OCI-LY1 (cell line): ENCODE measurements at regions not wholly inside any gene's neighbourhood (a gene's known extent, or its start where the extent isn't known, plus 50 kb on each side); places are given as distances from the start of the nearest gene placed in this dataset.

Experiments
- H2AFZ ChIP-seq: fragments of 200-600 bp; sonication (generic), shearing (Covaris generic); 2 replicates; pipeline ENCODE4 v1.6.0; 2014; ENCODE audit warnings: antibody characterized with exemption, mild to moderate bottlenecking, low read length
- H3F3A ChIP-seq: fragments of 200-600 bp; sonication (generic), shearing (Covaris generic); 2 replicates; pipeline ENCODE4 v1.6.0; 2014; ENCODE audit warnings: mild to moderate bottlenecking, antibody characterized with exemption, low read length, moderate library complexity; ENCODE audit not compliant: insufficient read depth
- H3K27ac ChIP-seq: fragments of 200-600 bp; sonication (generic); 2 replicates; pipeline ENCODE4 v1.5.1; 2014; ENCODE audit warnings: low read length, mixed run types, mild to moderate bottlenecking, low read depth; ENCODE audit not compliant: poor library complexity, severe bottlenecking
- H3K27me3 ChIP-seq: fragments of 200-600 bp; sonication (generic); 2 replicates; pipeline ENCODE4 v1.6.0; 2014; ENCODE audit warnings: antibody characterized with exemption, mild to moderate bottlenecking, low read length, moderate library complexity; ENCODE audit not compliant: insufficient read depth
- H3K36me3 ChIP-seq: fragments of 200-600 bp; sonication (generic); 2 replicates; pipeline ENCODE4 v1.6.1; 2014; ENCODE audit warnings: mild to moderate bottlenecking, antibody characterized with exemption, low read length, moderate library complexity, mixed read lengths; ENCODE audit not compliant: insufficient read depth
- H3K4me1 ChIP-seq: fragments of 200-600 bp; sonication (generic); 2 replicates; pipeline ENCODE4 v1.5.1; 2014; ENCODE audit warnings: mild to moderate bottlenecking, low read length, moderate library complexity; ENCODE audit not compliant: insufficient read depth, severe bottlenecking
- H3K4me2 ChIP-seq: fragments of 200-600 bp; sonication (generic), shearing (Covaris generic); 2 replicates; pipeline ENCODE4 v1.6.1; 2014; ENCODE audit warnings: low read length
- H3K4me3 ChIP-seq: fragments of 200-600 bp; sonication (generic); 2 replicates; pipeline ENCODE4 v1.5.1; 2014; ENCODE audit warnings: low read length, low read depth, mild to moderate bottlenecking, mixed read lengths; ENCODE audit not compliant: poor library complexity, severe bottlenecking
- H3K79me2 ChIP-seq: fragments of 200-600 bp; shearing (Covaris generic); 2 replicates; pipeline ENCODE4 v1.6.1; 2016; ENCODE audit warnings: mixed run types, low read length, mixed read lengths; ENCODE audit not compliant: insufficient read depth
- H3K9ac ChIP-seq: fragments of 200-600 bp; sonication (generic), shearing (Covaris generic); 2 replicates; pipeline ENCODE4 v1.6.1; 2014; ENCODE audit warnings: mild to moderate bottlenecking, low read length, mixed read lengths
- H3K9me2 ChIP-seq: fragments of 200-600 bp; sonication (generic), shearing (Covaris generic); 2 replicates; pipeline ENCODE4 v1.6.1; 2014; ENCODE audit warnings: low read depth, mild to moderate bottlenecking, low read length, mixed read lengths
- H3K9me3 ChIP-seq: fragments of 200-600 bp; shearing (Covaris generic); 2 replicates; pipeline ENCODE4 v1.6.1; 2014; ENCODE audit warnings: low read length, mixed read lengths
- H4K20me1 ChIP-seq: fragments of 200-600 bp; sonication (generic), shearing (Covaris generic); 2 replicates; pipeline ENCODE4 v1.6.0; 2016; ENCODE audit warnings: mild to moderate bottlenecking, low read length; ENCODE audit not compliant: insufficient read depth
- CTCF ChIP-seq: fragments of 200-600 bp; sonication (generic), shearing (Covaris generic); IDR thresholded peaks from 2 replicates; pipeline ENCODE4 v1.5.1; 2017; ENCODE audit warnings: mild to moderate bottlenecking, antibody characterized with exemption, low read length, moderate library complexity, mixed read lengths
- EZH2 ChIP-seq: fragments of 200-600 bp; sonication (generic), shearing (Covaris generic); IDR thresholded peaks from 2 replicates; pipeline ENCODE4 v1.8.0; 2017; ENCODE audit warnings: borderline replicate concordance, mixed run types, mild to moderate bottlenecking, antibody characterized with exemption, low read length, moderate library complexity, mixed read lengths

DNA sequence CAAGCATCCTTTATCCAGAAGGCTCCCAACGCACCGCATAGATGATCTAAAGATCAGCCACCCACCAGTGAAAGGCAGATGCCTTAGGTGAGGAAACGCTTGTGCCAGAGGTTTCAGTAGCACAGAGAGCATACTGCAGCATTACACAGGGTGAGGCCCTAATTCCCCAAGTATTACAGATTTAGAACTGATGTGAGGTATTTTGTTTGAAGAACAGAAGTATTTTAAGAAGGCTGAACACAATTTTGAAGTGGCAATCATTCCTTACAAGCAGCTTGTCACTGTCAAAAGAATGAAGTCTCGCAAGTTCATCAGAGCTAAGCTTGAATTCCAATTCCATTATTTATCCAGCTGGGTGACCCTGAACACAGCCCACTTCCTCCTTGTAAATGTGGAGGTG is 70.0 kb upstream of the FAT3 start:
- H3K9me3 ChIP-seq: no peaks in the 10 kb centered on the region
- H3K27ac ChIP-seq: no peak overlapping the region
- no peaks in the 10 kb centered on the region for H3F3A ChIP-seq
- no peaks in the 10 kb centered on the region for H3K4me1 ChIP-seq
- no peak overlapping the region for H2AFZ ChIP-seq
- no peak overlapping the region for H3K4me2 ChIP-seq
- no peaks in the 10 kb centered on the region for H3K36me3 ChIP-seq
- no peaks in the 10 kb centered on the region for H4K20me1 ChIP-seq
- no peaks in the 10 kb centered on the region for H3K27me3 ChIP-seq
- H3K4me3 ChIP-seq: no peak overlapping the region
- no peaks in the 10 kb centered on the region for H3K9me2 ChIP-seq
- no peak overlapping the region for H3K9ac ChIP-seq
- no peaks in the 10 kb centered on the region for H3K79me2 ChIP-seq
- no peak for TF ChIP-seq EZH2
- no peak for TF ChIP-seq CTCF

DNA sequence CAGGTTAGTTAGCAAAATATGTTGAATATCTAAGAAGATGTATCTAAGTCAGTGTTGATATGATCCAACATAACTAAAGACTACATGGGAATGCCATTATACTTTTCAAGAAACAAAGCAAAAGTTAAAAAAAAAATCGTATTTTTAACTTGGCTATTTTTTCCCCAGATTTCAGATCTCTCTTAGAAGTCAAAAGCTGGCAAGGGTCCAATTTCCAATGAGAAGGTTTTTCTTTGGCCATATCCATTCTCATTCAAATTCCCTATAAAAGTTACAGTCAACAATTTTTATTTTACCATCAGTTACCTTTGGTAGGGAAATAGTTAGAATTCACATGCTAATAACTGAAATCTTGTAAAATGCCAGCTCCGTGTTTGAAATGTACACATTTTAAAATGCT is 70.5 kb upstream of the FAT3 start:
- no peak for TF ChIP-seq EZH2
- no peak for TF ChIP-seq CTCF
- Histone ChIP-seq H3K9me2 (no peaks in the 10 kb centered on the region), H3K9ac (no peak overlapping the region), H3K79me2 (no peaks in the 10 kb centered on the region), H3K4me3 (no peak overlapping the region), H4K20me1 (no peaks in the 10 kb centered on the region), H3K27ac (no peak overlapping the region), H3F3A (no peaks in the 10 kb centered on the region), H3K4me2 (no peak overlapping the region), H2AFZ (no peak overlapping the region), H3K4me1 (no peaks in the 10 kb centered on the region), H3K36me3 (no peaks in the 10 kb centered on the region), H3K27me3 (no peaks in the 10 kb centered on the region), H3K9me3 (no peaks in the 10 kb centered on the region)

DNA sequence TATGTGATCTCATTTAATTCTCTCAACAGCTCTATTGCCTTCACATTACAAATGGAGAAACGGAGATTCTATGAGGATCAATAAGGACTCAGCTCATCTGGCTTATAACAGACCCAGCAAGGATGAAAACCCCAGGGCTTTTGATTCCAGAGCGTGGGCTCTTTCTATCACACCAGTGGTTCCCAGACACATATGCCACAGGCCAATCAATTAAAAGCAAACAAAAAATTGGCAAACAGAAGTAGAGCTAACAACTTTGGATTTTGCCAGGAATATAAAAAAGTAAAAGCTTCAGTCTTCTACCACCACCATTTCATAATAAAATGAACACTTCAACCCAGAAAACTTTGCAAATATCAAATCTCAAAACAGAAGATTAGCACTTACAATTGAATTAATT is 71.1 kb upstream of the FAT3 start:
- H4K20me1 ChIP-seq: no peaks in the 10 kb centered on the region
- H3K27me3 ChIP-seq: no peaks in the 10 kb centered on the region
- no peak overlapping the region for H3K9ac ChIP-seq
- H3K36me3 ChIP-seq: no peaks in the 10 kb centered on the region
- no peaks in the 10 kb centered on the region for H3F3A ChIP-seq
- H3K9me2 ChIP-seq: no peaks in the 10 kb centered on the region
- no peak overlapping the region for H3K27ac ChIP-seq
- no peaks in the 10 kb centered on the region for H3K9me3 ChIP-seq
- H3K4me3 ChIP-seq: no peak overlapping the region
- TF ChIP-seq CTCF (no peak), EZH2 (no peak)
- H2AFZ ChIP-seq: no peak overlapping the region
- no peak overlapping the region for H3K4me2 ChIP-seq
- no peaks in the 10 kb centered on the region for H3K4me1 ChIP-seq
- H3K79me2 ChIP-seq: no peaks in the 10 kb centered on the region
